OCI-LY3 (cell line): ENCODE measurements at regions not wholly inside any gene's neighbourhood (a gene's known extent, or its start where the extent isn't known, plus 50 kb on each side); places are given as distances from the start of the nearest gene placed in this dataset.

Source experiments
- H2AFZ ChIP-seq: fragments of 200-600, 300-600 bp; shearing (Covaris generic); 2 replicates; pipeline ENCODE4 v1.6.0; 2014; ENCODE audit warnings: antibody characterized with exemption, low read depth, low read length
- H3K27ac ChIP-seq: fragments of 200-600, 300-600 bp; sonication (generic); 2 replicates; pipeline ENCODE4 v1.5.1; 2014; ENCODE audit warnings: mild to moderate bottlenecking, low read length, moderate library complexity, mixed read lengths
- H3K27me3 ChIP-seq: fragments of 200-600, 300-600 bp; sonication (generic); 2 replicates; pipeline ENCODE4 v1.6.1; 2014; ENCODE audit warnings: low read depth, low read length, mixed read lengths
- H3K36me3 ChIP-seq: fragments of 200-600, 300-600 bp; sonication (generic); replicated peaks from 2 replicates; pipeline ENCODE3; 2014; ENCODE audit warnings: low read depth, low read length, mixed read lengths
- H3K4me1 ChIP-seq: fragments of 300-600, 200-600 bp; sonication (generic); 2 replicates; pipeline ENCODE4 v1.6.1; 2014; ENCODE audit warnings: low read length, mixed read lengths
- H3K4me2 ChIP-seq: fragments of 200-600, 300-600 bp; sonication (generic); 2 replicates; pipeline ENCODE4 v1.6.1; 2014; ENCODE audit warnings: low read length, mixed read lengths
- H3K4me3 ChIP-seq: fragments of 300-600, 200-600 bp; sonication (generic); 2 replicates; pipeline ENCODE4 v1.5.1; 2014; ENCODE audit warnings: antibody characterized with exemption, mild to moderate bottlenecking, low read length, moderate library complexity
- H3K79me2 ChIP-seq: fragments of 300-600, 200-600 bp; shearing (Covaris generic); 2 replicates; pipeline ENCODE4 v1.6.1; 2014; ENCODE audit warnings: mild to moderate bottlenecking, low read length, mixed read lengths
- H3K9ac ChIP-seq: fragments of 300-600, 200-600 bp; shearing (Covaris generic); 2 replicates; pipeline ENCODE4 v1.6.0; 2014; ENCODE audit warnings: mild to moderate bottlenecking, low read length, moderate library complexity
- H3K9me3 ChIP-seq: fragments of 200-600, 300-600 bp; shearing (Covaris generic); 2 replicates; pipeline ENCODE4 v1.6.1; 2014; ENCODE audit warnings: low read length, mixed read lengths; ENCODE audit not compliant: insufficient read depth
- H4K20me1 ChIP-seq: fragments of 200-600, 300-600 bp; sonication (generic); 2 replicates; pipeline ENCODE4 v1.6.1; 2016; ENCODE audit warnings: low read length, mixed read lengths; ENCODE audit not compliant: insufficient read depth
- EZH2phosphoT487 ChIP-seq: fragments of 200-600 bp; shearing (Covaris generic); IDR thresholded peaks from 2 replicates; pipeline ENCODE4 v1.6.1; 2018; ENCODE audit warnings: antibody characterized with exemption, mixed run types, low read depth
- TF ChIP-seq, protein P1 (sequence below): fragments of 200-600, 300-600 bp; sonication (generic); IDR thresholded peaks from 2 replicates; pipeline ENCODE4 v1.5.1; 2014; ENCODE audit warnings: antibody characterized with exemption, low read length, low read depth

- Histone ChIP-seq H3K4me2 (no peak overlapping the region), H3K9me3 (no peaks in the 10 kb centered on the region), H3K9ac (no peak overlapping the region), H3K36me3 (no peaks in the 10 kb centered on the region), H3K4me1 (no peaks in the 10 kb centered on the region), H3K27ac (no peak overlapping the region), H4K20me1 (no peaks in the 10 kb centered on the region), H3K79me2 (no peaks in the 10 kb centered on the region), H2AFZ (no peak overlapping the region), H3K4me3 (no peak overlapping the region), H3K27me3 (no peaks in the 10 kb centered on the region)
- TF ChIP-seq, protein P1, sequence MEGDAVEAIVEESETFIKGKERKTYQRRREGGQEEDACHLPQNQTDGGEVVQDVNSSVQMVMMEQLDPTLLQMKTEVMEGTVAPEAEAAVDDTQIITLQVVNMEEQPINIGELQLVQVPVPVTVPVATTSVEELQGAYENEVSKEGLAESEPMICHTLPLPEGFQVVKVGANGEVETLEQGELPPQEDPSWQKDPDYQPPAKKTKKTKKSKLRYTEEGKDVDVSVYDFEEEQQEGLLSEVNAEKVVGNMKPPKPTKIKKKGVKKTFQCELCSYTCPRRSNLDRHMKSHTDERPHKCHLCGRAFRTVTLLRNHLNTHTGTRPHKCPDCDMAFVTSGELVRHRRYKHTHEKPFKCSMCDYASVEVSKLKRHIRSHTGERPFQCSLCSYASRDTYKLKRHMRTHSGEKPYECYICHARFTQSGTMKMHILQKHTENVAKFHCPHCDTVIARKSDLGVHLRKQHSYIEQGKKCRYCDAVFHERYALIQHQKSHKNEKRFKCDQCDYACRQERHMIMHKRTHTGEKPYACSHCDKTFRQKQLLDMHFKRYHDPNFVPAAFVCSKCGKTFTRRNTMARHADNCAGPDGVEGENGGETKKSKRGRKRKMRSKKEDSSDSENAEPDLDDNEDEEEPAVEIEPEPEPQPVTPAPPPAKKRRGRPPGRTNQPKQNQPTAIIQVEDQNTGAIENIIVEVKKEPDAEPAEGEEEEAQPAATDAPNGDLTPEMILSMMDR: no peak
- no peak for TF ChIP-seq EZH2phosphoT487
These were observed 1442.8 kb upstream of the PCDH7 start for GRCh38 chr4:29277381-29277780.

DNA sequence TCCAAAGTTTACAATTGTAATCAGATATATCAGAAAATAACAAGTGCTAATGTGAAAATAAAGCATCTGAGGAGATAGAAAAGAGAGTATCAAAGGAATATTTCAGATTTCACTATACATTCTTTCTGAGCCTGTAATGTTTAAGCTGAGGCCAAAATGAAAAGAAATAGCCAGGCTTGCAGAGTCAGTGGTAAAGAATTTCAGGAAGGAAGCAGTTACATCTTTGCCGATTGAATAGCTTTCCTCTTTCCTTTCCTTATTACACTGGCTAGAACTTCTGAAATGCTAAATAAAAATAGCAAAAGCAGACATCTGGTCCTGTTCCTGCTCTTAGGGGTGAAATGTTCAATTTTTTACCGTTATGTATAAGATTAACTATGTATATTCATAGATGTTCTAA is 1441.6 kb upstream of the PCDH7 start:
- no peaks in the 10 kb centered on the region for H4K20me1 ChIP-seq
- no peaks in the 10 kb centered on the region for H3K36me3 ChIP-seq
- no peaks in the 10 kb centered on the region for H3K9me3 ChIP-seq
- H3K79me2 ChIP-seq: no peaks in the 10 kb centered on the region
- no peaks in the 10 kb centered on the region for H3K4me1 ChIP-seq
- H3K27ac ChIP-seq: no peak overlapping the region
- H3K4me3 ChIP-seq: no peak overlapping the region
- H3K4me2 ChIP-seq: no peak overlapping the region
- H2AFZ ChIP-seq: 0 out of 2 replicates have a peak overlapping the region, but pooled peaks have one; percentile 15
- TF ChIP-seq, protein P1: no peak
- no peak for TF ChIP-seq EZH2phosphoT487
- H3K9ac ChIP-seq: no peak overlapping the region
- H3K27me3 ChIP-seq: no peaks in the 10 kb centered on the region

GRCh38 chr4:29289118-29289517 is 1431.1 kb upstream of the PCDH7 start:
- H3K9ac ChIP-seq: no peak overlapping the region

DNA sequence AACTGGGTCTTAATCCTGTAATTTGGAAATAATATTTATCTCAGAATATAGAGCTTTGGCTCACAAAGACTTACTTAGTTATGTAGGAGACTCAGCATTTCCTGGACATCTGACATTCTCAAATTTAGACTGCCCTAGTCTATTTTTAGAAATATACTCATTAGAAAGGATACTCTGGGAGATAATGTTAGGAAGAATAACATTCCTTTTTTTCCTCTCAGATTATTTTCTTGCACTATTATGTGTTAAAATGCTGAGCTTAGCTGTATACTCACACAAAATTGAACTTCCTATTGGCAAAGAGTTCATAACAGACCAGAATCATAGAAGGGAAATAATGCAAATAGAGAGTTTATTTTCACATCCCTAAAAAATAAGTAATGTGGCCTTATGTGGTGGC is 1424.9 kb upstream of the PCDH7 start:
- Histone ChIP-seq H2AFZ (no peak overlapping the region), H3K79me2 (no peaks in the 10 kb centered on the region), H4K20me1 (no peaks in the 10 kb centered on the region), H3K36me3 (no peaks in the 10 kb centered on the region), H3K9ac (no peak overlapping the region), H3K4me3 (no peak overlapping the region), H3K4me2 (no peak overlapping the region), H3K27ac (no peak overlapping the region), H3K4me1 (no peaks in the 10 kb centered on the region), H3K9me3 (no peaks in the 10 kb centered on the region), H3K27me3 (no peaks in the 10 kb centered on the region)
- TF ChIP-seq, protein P1: no peak
- TF ChIP-seq EZH2phosphoT487: no peak

More at GRCh38 chr4:29289118-29289517, 1431.1 kb upstream of the PCDH7 start:
- Histone ChIP-seq H4K20me1 (no peaks in the 10 kb centered on the region), H3K4me1 (no peaks in the 10 kb centered on the region), H3K4me2 (no peak overlapping the region), H3K4me3 (no peak overlapping the region), H3K27ac (no peak overlapping the region), H3K79me2 (no peaks in the 10 kb centered on the region), H3K27me3 (no peaks in the 10 kb centered on the region), H3K9me3 (no peaks in the 10 kb centered on the region), H2AFZ (no peak overlapping the region), H3K36me3 (no peaks in the 10 kb centered on the region)
- TF ChIP-seq EZH2phosphoT487: no peak
- TF ChIP-seq, protein P1: no peak
